Caco-2 (cell line): ENCODE measurements at regions not wholly inside any gene's neighbourhood (a gene's known extent, or its start where the extent isn't known, plus 50 kb on each side); places are given as distances from the start of the nearest gene placed in this dataset.

Experiments used
- BruUV-seq: library from RNA; stranded (reverse); fragments of 400-500 nt; replicated peaks from 2 replicates; lab custom pipeline; 2021; lab: Mats Ljungman, UMichigan
- CTCF ChIA-PET: fragments of 300-600 bp; sonication (Branson Sonifier 250); formaldehyde crosslinking; loops from one replicate; lab custom pipeline; 2022; ENCODE audit warnings: antibody characterized with exemption; lab: Charles Lee
- POLR2A ChIA-PET: fragments of 300-600 bp; sonication (Branson Sonifier 250); formaldehyde crosslinking; loops from one replicate; lab custom pipeline; 2022; ENCODE audit warnings: antibody characterized with exemption; lab: Charles Lee
- DNase-seq, 2 experiments: peaks; one replicate each; pipeline versions ENCODE4 v3.0.0 to v3.0.0-alpha.2; 2020 to 2022
- H3K27me3 ChIP-seq: replicated peaks from 2 replicates; pipeline ENCODE4 v1.6.0; 2011; ENCODE audit warnings: low read length; ENCODE audit not compliant: control insufficient read depth, insufficient read depth
- H3K36me3 ChIP-seq: 2 replicates; pipeline ENCODE4 v1.5.1; 2011; ENCODE audit warnings: low read length; ENCODE audit not compliant: control insufficient read depth, insufficient read depth
- H3K4me1 ChIP-seq: fragments of 250-450 bp; sonication (Bioruptor Pico); 2 replicates; pipeline ENCODE4 v1.5.1; 2020; ENCODE audit warnings: mild to moderate bottlenecking
- H3K4me3 ChIP-seq: 2 replicates; pipeline ENCODE4 v1.5.1; 2011; ENCODE audit warnings: low read depth, mild to moderate bottlenecking, control low read depth, low read length
- H3K9me3 ChIP-seq: fragments of 250-450 bp; sonication (Bioruptor Pico); 2 replicates; pipeline ENCODE4 v1.5.1; 2020; ENCODE audit warnings: mild to moderate bottlenecking, moderate library complexity
- H3K27ac Mint-ChIP-seq: one replicate; pipeline ENCODE4 v1.8.0; 2022; ENCODE audit warnings: mixed read lengths; ENCODE audit not compliant: unreplicated experiment
- H3K27me3 Mint-ChIP-seq: one replicate; pipeline ENCODE4 v1.8.0; 2022; ENCODE audit warnings: mixed read lengths; ENCODE audit not compliant: insufficient read depth, unreplicated experiment
- H3K36me3 Mint-ChIP-seq: one replicate; pipeline ENCODE4 v1.8.0; 2022; ENCODE audit warnings: mild to moderate bottlenecking, mixed read lengths; ENCODE audit not compliant: insufficient read depth, unreplicated experiment
- H3K4me1 Mint-ChIP-seq: one replicate; pipeline ENCODE4 v1.8.0; 2022; ENCODE audit warnings: low read depth, mixed read lengths; ENCODE audit not compliant: unreplicated experiment
- H3K4me3 Mint-ChIP-seq: one replicate; pipeline ENCODE4 v1.8.0; 2022; ENCODE audit warnings: mild to moderate bottlenecking, moderate library complexity, mixed read lengths; ENCODE audit not compliant: unreplicated experiment
- H3K9me3 Mint-ChIP-seq: one replicate; pipeline ENCODE4 v1.8.0; 2022; ENCODE audit warnings: mixed read lengths; ENCODE audit not compliant: unreplicated experiment
- CTCF ChIP-seq, 2 experiments: fragments of 200-600 bp in 1 of 2; IDR thresholded peaks; 1 replicate in 1 of 2; 2 replicates in 1 of 2; pipeline versions ENCODE4 v1.5.1 to v1.8.0; 2011 to 2022; ENCODE audit warnings: antibody characterized with exemption in 1 of 2, control low read depth in 1 of 2, inconsistent platforms in 1 of 2, low read depth in 1 of 2, low read length in 1 of 2, mild to moderate bottlenecking in 1 of 2, moderate library complexity in 1 of 2; ENCODE audit not compliant: insufficient read depth in 1 of 2, severe bottlenecking in 1 of 2, unreplicated experiment in 1 of 2
- intact Hi-C: fragments of 100-400 bp; cut with micrococcal nuclease; formaldehyde crosslinking; loops from one replicate; pipeline ENCODE4 v1.10.0; 2022; ENCODE audit not compliant: unreplicated experiment

- Histone ChIP-seq H3K27me3 (no peaks in the 10 kb centered on the region), H3K36me3 (no peaks in the 10 kb centered on the region), H3K9me3 (no peaks in the 10 kb centered on the region), H3K4me1 (no peaks in the 10 kb centered on the region), H3K4me3 (no peak overlapping the region)
- intact Hi-C loops: no loop called here
- no peak for TF ChIP-seq CTCF (IDR thresholded peaks at IDR 0.05; ENCODE audit: insufficient read depth in 1 of 2, low read depth in 1 of 2, low read length in 1 of 2, severe bottlenecking in 1 of 2, unreplicated experiment in 1 of 2)
- no peaks in the 10 kb centered on the region for H3K4me1 Mint-ChIP-seq
- H3K27ac Mint-ChIP-seq: no peak overlapping the region
- no peaks in the 10 kb centered on the region for H3K36me3 Mint-ChIP-seq
- H3K4me3 Mint-ChIP-seq: no peak overlapping the region
- BruUV-seq: no TSS peak
- H3K9me3 Mint-ChIP-seq: no peaks in the 10 kb centered on the region
- peaks cover 3% of the 10 kb centered on the region for H3K27me3 Mint-ChIP-seq
- ChIA-PET POLR2A (no interaction called here), CTCF (no interaction called here)
- no peak for DNase-seq
These were observed 138.2 kb upstream of the DNAJC10 start for GRCh38 chr2:182577816-182578215.

GRCh38 chr2:182581196-182581935, 134.7 kb upstream of the DNAJC10 start:
- POLR2A ChIA-PET: no interaction called here
- intact Hi-C loops: no loop called here
- Mint-ChIP-seq H3K4me3 (no peak overlapping the region), H3K27me3 (peaks cover 5% of the 10 kb centered on the region), H3K27ac (no peak overlapping the region), H3K9me3 (no peaks in the 10 kb centered on the region), H3K4me1 (no peaks in the 10 kb centered on the region), H3K36me3 (no peaks in the 10 kb centered on the region)
- Histone ChIP-seq H3K4me1 (no peaks in the 10 kb centered on the region), H3K36me3 (no peaks in the 10 kb centered on the region), H3K4me3 (no peak overlapping the region), H3K27me3 (no peaks in the 10 kb centered on the region), H3K9me3 (no peaks in the 10 kb centered on the region)
- no TSS peak for BruUV-seq
- CTCF ChIA-PET: interaction anchor here (0.6 kb wide), 1 partner anchor 67 kb away, joined by 3 read pairs; no protein-coding TSS in a partner anchor
- no peak for DNase-seq
- no peak for TF ChIP-seq CTCF (IDR thresholded peaks at IDR 0.05; ENCODE audit: insufficient read depth in 1 of 2, low read depth in 1 of 2, low read length in 1 of 2, severe bottlenecking in 1 of 2, unreplicated experiment in 1 of 2)

- BruUV-seq: no TSS peak
- ChIA-PET CTCF (no interaction called here), POLR2A (no interaction called here)
- intact Hi-C loops: no loop called here
- no peaks in the 10 kb centered on the region for H3K4me1 Mint-ChIP-seq
- Histone ChIP-seq H3K9me3 (no peaks in the 10 kb centered on the region), H3K4me1 (no peaks in the 10 kb centered on the region), H3K36me3 (no peaks in the 10 kb centered on the region), H3K27me3 (no peaks in the 10 kb centered on the region), H3K4me3 (no peak overlapping the region)
- H3K27me3 Mint-ChIP-seq: peaks cover 11% of the 10 kb centered on the region
- no peak for TF ChIP-seq CTCF (IDR thresholded peaks at IDR 0.05; ENCODE audit: insufficient read depth in 1 of 2, low read depth in 1 of 2, low read length in 1 of 2, severe bottlenecking in 1 of 2, unreplicated experiment in 1 of 2)
- H3K9me3 Mint-ChIP-seq: no peaks in the 10 kb centered on the region
- DNase-seq: no peak
- H3K4me3 Mint-ChIP-seq: no peak overlapping the region
- no peak overlapping the region for H3K27ac Mint-ChIP-seq
- no peaks in the 10 kb centered on the region for H3K36me3 Mint-ChIP-seq
These were observed 131.6 kb upstream of the DNAJC10 start for GRCh38 chr2:182584462-182584861.
